ENCODE measurements at regions not wholly inside any gene's neighbourhood (a gene's known extent, or its start where the extent isn't known, plus 50 kb on each side); places are given as distances from the start of the nearest gene placed in this dataset.

- no peaks in the 10 kb centered on the region for H3K27me3 ChIP-seq (ENCODE audit: control insufficient read depth in 1 of 2, insufficient read depth in 2 of 2, low read length in 2 of 2)
- CTCF ChIA-PET (ENCODE audit: low intra/inter-chr PET ratio, low total read pairs), result no interaction called here
- TF ChIP-seq UBTF (CRISPR knock-in tag; IDR thresholded peaks at IDR 0.05) (no peak), ZNF776 (CRISPR knock-in tag; IDR thresholded peaks at IDR 0.05) (no peak), ZNF431 (CRISPR knock-in tag; IDR thresholded peaks at IDR 0.05; ENCODE audit: borderline replicate concordance, low read depth) (no peak), ZNF616 (CRISPR knock-in tag; IDR thresholded peaks at IDR 0.05; ENCODE audit: low read depth) (no peak), RARG (CRISPR knock-in tag; IDR thresholded peaks at IDR 0.05; ENCODE audit: low read depth) (no peak), NR2C2 (CRISPR knock-in tag; IDR thresholded peaks at IDR 0.05; ENCODE audit: borderline replicate concordance) (no peak), PHF8 (CRISPR knock-in tag; IDR thresholded peaks at IDR 0.05) (no peak), CEBPZ (IDR thresholded peaks at IDR 0.05; ENCODE audit: low read length) (no peak), ZNF850 (CRISPR knock-in tag; conservative IDR thresholded peaks at IDR 0.05) (no peak), ZSCAN12 (CRISPR knock-in tag; IDR thresholded peaks at IDR 0.05) (no peak), SMAD1 (CRISPR knock-in tag; IDR thresholded peaks at IDR 0.05; ENCODE audit: borderline replicate concordance, low read depth) (no peak), ZNF367 (CRISPR knock-in tag; IDR thresholded peaks at IDR 0.05; ENCODE audit: borderline replicate concordance) (no peak), ZNF703 (CRISPR knock-in tag; IDR thresholded peaks at IDR 0.05; ENCODE audit: borderline replicate concordance) (no peak), DMTF1 (CRISPR knock-in tag; IDR thresholded peaks at IDR 0.05) (no peak), BCLAF1 (IDR thresholded peaks at IDR 0.05) (no peak)
Measured at GRCh38 chr14:58780185-58780584, 142.4 kb downstream of the DACT1 start.

More at GRCh38 chr14:58780185-58780584, 142.4 kb downstream of the DACT1 start:
- Histone ChIP-seq H3K4me2 (ENCODE audit: low read depth, low read length) (no peak overlapping the region), H3K4me3 (replicated peaks in 1 of 3; ENCODE audit: insufficient read depth in 1 of 3, low read depth in 2 of 3, low read length in 3 of 3) (no peak overlapping the region), H4K20me1 (ENCODE audit: insufficient read depth, low read length) (no peaks in the 10 kb centered on the region), H3K79me2 (ENCODE audit: insufficient read depth, low read length) (no peaks in the 10 kb centered on the region), H3K9me3 (ENCODE audit: low read length) (no peaks in the 10 kb centered on the region; the same call in 1 of the 2 replicates), H3K9ac (ENCODE audit: insufficient read depth, low read depth, low read length) (no peak overlapping the region), H3K4me1 (ENCODE audit: insufficient read depth, low read length) (no peaks in the 10 kb centered on the region), H3K36me3 (replicated peaks in 1 of 2; ENCODE audit: control insufficient read depth in 1 of 2, insufficient read depth in 2 of 2, low read length in 2 of 2) (no peaks in the 10 kb centered on the region), H2AFZ (ENCODE audit: low read length) (no peak overlapping the region), H3K27ac (ENCODE audit: extremely low read length, insufficient read depth, low read length) (no peak overlapping the region)
- ATAC-seq (no peak), FAIRE-seq (no peak), DNase-seq (ENCODE audit: low spot score) (no peak)
- intact Hi-C loops (cut with micrococcal nuclease; ENCODE audit: unreplicated experiment), result no loop called here
- 51% methylated on average over 5 of the region's 5 CpGs for WGBS (ENCODE audit: low lambda C conversion rate)
- BruUV-seq (replicated peaks), result no TSS peak
- POLR2A ChIA-PET, result no interaction called here
- in situ Hi-C loops (cut with HindIII; ENCODE audit: extremely low pct_ligation_motif_present, low pct_unique_long_range_greater_than_20kb), result no loop called here

Measured in HepG2 (cell line).